Nucleus accumbens (tissue), 56 donors: ENCODE measurements at regions not wholly inside any gene's neighbourhood (a gene's known extent, or its start where the extent isn't known, plus 50 kb on each side); places are given as distances from the start of the nearest gene placed in this dataset.

Source experiments
- DNase-seq, 56 donors: peaks; one replicate each; lab custom pipeline; 2025; lab: John Stamatoyannopoulos, UW

- DNase-seq: peak in 11 of 56 donors; percentile 12 to 48 (median 25)
Observed at GRCh38 chr21:31473685-31474345, 129.8 kb upstream of the TIAM1 start.

- peak in 3 of 56 donors; percentile 27 to 52 (median 44) for DNase-seq
Observed at GRCh38 chr21:31471865-31472264, 127.8 kb upstream of the TIAM1 start.

- peak in 18 of 56 donors; percentile 5 to 45 (median 20) for DNase-seq
Observed at GRCh38 chr21:31470896-31471694, 127.0 kb upstream of the TIAM1 start.

GRCh38 chr21:31460980-31461379 lies 116.9 kb upstream of the TIAM1 start:
- DNase-seq: no peak

GRCh38 chr21:31459457-31459856 lies 115.4 kb upstream of the TIAM1 start:
- DNase-seq: peak in 15 of 56 donors; percentile 6 to 32 (median 15)

GRCh38 chr21:31457675-31458074 lies 113.6 kb upstream of the TIAM1 start:
- no peak for DNase-seq

GRCh38 chr21:31456201-31456600 lies 112.1 kb upstream of the TIAM1 start:
- DNase-seq: peak in 1 of 56 donors; percentile 6

- no peak for DNase-seq
Observed at GRCh38 chr21:31455506-31455905, 111.4 kb upstream of the TIAM1 start.

- no peak for DNase-seq
Observed at GRCh38 chr21:31450980-31451379, 106.9 kb upstream of the TIAM1 start.

- peak in 2 of 56 donors; percentile 3 to 8 for DNase-seq
Observed at GRCh38 chr21:31449921-31450535, 106.0 kb upstream of the TIAM1 start.

GRCh38 chr21:31448496-31448895 lies 104.4 kb upstream of the TIAM1 start:
- DNase-seq: no peak

- no peak for DNase-seq
Observed at GRCh38 chr21:31447505-31447904, 103.4 kb upstream of the TIAM1 start.

GRCh38 chr21:31446226-31446855 lies 102.3 kb upstream of the TIAM1 start:
- no peak for DNase-seq

GRCh38 chr21:31445137-31445536 lies 101.1 kb upstream of the TIAM1 start:
- DNase-seq: no peak

- peak in 1 of 56 donors; percentile 3 for DNase-seq
Observed at GRCh38 chr21:31443736-31444521, 99.9 kb upstream of the TIAM1 start.

GRCh38 chr21:31442339-31442738 lies 98.3 kb upstream of the TIAM1 start:
- no peak for DNase-seq

GRCh38 chr21:31429506-31429905 lies 85.4 kb upstream of the TIAM1 start:
- no peak for DNase-seq

- no peak for DNase-seq
Observed at GRCh38 chr21:31426235-31426797, 82.3 kb upstream of the TIAM1 start.

GRCh38 chr21:31425138-31425537 lies 81.1 kb upstream of the TIAM1 start:
- DNase-seq: no peak

- DNase-seq: no peak
Observed at GRCh38 chr21:31424058-31424457, 80.0 kb upstream of the TIAM1 start.
